A172 (cell line): ENCODE measurements at regions not wholly inside any gene's neighbourhood (a gene's known extent, or its start where the extent isn't known, plus 50 kb on each side); places are given as distances from the start of the nearest gene placed in this dataset.
"Not testable (repeated sequence)": the region's sequence is repeated elsewhere in the genome, so short reads cannot be mapped to it uniquely, and the experiment has no call there.

Experiments used
- DNase-seq: peaks from one replicate; pipeline ENCODE4 v3.0.0-alpha.2; 2015; ENCODE audit warnings: low spot score

DNA sequence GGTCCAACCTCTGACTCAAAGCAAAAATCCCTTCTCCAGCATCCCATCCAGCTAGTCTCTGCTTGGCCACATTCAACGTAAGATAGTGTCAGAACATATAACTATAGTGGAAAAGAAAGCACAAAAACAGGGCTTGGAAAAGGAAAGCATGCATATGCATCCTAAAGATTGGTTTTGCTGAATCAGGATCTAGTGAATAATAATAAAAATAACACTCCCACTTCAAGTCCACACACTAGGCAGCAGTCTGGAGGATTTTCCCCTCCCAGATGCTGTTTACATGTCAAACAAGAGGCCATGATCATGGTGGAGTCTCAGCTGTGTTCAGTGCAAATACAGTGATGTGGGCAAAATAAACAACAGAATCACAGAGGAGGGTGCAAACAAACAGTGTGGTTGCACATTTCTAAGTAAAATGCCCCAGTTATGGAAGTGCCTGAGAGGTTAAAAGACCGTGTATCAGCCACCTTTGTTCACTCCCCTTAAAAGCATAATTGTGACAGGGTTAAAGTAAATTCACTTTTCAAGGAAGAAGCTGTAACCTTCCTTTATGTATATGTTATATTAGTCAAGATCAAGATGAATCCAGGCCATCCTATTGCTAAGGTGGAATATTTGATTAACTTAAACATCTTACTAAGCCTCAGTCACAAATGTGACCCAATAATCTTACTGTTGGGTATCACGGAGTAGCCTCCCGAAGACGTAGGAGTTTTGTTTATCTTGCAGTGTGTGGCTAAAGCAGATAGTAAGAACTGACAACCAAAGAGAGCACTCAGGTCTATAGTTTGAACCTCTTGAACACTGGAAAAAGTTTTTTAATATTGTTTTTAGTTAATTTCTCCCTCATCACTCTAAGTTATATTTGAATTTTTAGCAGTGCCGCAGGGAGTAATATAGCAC is 424.5 kb downstream of the SOX2 start:
- no peak for DNase-seq

DNA sequence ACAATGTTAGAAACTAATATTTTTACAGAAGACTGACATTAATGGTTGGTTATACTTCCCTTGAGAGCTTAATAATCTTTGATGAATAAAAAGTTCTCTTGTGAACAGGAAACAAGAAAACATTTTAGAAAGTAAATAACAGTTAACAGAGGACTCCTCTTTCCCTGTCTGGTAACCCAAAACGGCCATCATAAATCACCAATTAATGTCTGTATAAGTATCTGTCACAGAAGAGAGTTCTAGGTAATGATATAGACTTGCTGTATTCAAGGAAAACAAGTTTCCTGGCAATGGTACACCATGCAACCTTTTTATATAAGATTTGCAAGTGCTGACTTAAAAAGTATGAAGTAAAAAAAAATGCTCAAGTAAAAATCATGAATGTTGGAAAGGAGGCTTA is 426.7 kb downstream of the SOX2 start:
- DNase-seq, result no peak

DNA sequence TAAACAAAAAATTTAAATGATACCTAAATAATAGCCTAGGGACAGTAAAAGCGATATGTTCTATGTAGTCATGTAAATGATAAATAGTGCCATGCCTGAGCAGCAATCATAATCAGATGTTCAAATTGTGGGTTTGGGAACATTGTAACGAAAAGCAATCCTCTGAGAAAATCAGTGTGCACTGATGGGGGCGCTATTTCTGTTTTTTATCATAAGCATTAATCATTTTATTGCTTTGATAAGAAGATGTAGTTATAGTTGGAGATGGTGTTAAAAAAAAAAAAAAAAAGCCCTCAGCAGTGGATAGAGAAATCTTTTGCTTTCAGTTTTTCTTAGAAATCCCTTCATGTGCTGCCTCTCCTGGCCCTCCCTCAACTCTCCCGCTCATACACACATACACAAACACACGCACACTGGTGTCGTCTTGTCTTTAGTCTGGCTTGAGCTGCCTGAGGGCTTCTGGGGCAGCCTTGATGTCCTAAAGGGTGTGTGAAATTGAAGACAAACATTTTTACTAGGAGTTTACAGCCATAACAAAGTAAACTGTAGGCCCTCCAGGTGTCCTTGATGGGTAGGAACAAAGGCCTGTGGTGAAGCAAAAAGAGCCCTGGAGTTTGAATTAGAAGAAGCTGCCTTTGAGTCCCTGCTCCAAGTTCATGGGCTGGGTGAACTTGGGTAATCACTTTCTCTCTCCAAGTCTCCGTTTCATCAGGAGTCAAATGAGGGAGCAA is 428.1 kb downstream of the SOX2 start:
- DNase-seq, result no peak

DNA sequence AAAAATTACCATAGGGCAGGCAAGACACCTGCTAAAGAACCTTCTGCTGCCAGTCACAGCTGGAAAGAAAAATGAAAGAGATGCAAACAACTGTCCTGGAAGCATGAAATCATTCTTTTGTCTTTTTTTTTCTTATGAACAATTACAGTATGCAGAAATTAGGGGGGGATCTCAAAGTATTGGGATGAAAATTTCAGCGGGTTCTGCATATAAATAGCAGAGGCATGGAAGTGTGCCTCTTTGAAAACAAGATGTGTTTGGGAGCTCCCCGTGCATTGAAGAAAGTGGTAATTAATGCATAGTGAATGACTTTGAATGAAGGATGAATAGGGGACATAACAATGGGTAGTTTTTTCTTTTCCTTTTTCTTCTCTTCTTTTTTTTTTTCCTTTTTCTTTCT is 431.2 kb downstream of the SOX2 start:
- DNase-seq, result no peak

DNA sequence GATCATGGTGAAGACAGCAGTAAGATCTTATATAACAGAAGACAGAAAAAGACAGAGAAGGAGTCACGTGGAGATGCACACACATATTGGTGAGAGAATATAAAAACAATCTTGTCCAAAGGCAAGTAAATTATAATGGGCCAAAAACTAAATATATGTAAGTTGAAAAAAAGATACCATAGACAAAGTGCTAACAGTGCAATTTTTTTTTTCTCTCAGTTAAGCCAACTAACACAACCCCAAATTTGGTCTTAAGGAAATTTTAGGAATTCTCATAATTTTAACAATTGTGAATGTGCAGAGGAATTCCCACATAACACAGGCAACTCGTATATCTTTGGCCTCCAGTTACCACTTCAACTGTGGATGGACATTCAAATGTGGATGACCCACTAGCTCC is 432.2 kb downstream of the SOX2 start:
- DNase-seq, result no peak

- DNase-seq, result no peak
These were observed 436.6 kb downstream of the SOX2 start for GRCh38 chr3:182148360-182148759.

GRCh38 chr3:182149594-182149993 is 437.9 kb downstream of the SOX2 start:
- no peak for DNase-seq

GRCh38 chr3:182156326-182156725 is 444.6 kb downstream of the SOX2 start:
- not testable (repeated sequence) for DNase-seq

DNA sequence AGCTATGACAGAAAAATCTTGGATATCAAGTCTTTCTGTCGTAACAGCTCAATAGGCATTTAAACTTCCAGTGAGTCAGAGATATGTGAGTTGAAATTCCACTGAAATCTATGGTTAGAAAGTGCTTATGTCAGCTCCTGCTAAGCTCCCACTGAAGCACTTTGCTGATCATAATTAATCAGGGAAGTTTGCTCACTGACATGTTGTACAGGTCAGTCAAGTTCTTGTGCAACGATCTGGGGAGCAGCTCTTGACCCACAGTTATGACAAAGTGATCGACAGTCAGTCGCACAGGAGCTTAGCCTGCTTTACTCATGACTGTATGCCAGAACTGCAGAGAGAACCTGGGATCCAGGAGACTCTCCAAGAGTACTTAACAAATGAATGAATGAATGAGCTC is 453.5 kb downstream of the SOX2 start:
- DNase-seq, result no peak

- DNase-seq, result no peak
These were observed 460.8 kb downstream of the SOX2 start for GRCh38 chr3:182172534-182172933.

DNA sequence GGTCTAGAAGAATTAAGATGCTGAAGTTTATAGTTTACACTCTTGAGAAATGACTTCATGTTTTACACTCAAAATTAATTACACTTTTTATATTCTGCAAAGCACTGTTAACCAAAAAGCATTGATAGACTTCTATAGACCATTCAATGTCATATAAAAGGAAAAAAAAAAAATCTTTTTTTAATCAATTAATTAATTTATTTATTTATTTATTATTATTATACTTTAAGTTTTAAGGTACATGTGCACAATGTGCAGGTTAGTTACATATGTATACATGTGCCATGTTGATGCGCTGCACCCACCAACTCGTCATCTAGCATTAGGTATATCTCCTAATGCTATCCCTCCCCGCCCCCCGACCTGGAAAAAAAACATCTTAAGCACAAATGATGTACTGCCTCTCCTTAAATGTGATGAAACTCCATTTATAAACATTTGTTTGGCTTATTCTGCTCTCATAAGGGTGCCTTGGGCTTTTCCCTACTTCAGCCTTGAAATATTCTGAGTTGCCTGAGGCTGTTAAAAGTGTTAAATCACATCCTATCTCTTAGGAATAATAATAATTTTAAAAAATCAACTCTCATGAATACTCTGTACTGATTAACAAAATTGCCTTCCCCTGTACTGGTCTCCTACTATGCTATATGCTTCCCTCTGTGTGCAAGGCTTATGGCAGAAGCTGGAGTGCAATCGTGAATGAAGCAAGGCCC is 466.9 kb downstream of the SOX2 start:
- no peak for DNase-seq

DNA sequence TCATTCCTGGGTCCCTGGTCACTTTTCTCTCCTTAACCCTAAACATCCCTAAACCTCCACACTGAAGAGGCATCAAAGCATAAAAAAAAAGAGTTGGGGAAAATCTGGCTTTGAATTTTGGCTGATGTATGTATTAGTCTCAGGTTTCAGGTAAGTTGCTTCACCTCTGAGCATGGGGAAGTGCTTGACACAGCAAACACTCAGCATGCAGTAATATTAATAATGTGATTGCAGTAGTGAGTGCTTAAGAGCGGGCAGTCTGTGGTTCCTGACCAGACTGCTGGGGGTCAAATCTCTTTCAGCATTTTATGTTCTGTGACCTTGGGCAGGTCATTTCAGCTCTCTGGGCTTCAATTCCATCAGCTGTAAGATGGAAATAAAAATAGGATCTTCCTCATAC is 467.9 kb downstream of the SOX2 start:
- DNase-seq, result no peak

- peak; percentile 11 for DNase-seq
These were observed 469.1 kb downstream of the SOX2 start for GRCh38 chr3:182180654-182181385.

DNA sequence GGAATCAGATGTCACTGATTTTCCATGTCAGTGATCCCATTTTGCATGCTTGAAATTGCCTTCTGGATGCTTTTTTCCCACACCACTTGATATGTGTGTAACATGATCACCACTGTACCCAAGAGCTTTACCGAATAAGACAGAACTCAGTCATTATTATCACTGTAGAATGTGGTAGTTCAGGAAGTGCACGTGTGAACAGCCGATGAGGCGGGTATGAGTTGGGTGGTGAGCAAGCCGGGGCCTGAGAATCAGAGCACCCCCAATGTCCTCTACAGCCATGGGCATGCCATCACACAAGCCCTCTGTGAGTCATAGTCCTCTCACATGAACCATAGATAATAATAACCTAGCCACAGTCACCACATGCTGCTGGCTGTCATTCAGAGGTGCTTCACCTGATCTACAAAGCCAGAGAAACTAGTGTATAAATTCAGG is 470.8 kb downstream of the SOX2 start:
- peak; percentile 64 for DNase-seq

- peak; percentile 14 for DNase-seq
These were observed 472.1 kb downstream of the SOX2 start for GRCh38 chr3:182183716-182184430.

DNA sequence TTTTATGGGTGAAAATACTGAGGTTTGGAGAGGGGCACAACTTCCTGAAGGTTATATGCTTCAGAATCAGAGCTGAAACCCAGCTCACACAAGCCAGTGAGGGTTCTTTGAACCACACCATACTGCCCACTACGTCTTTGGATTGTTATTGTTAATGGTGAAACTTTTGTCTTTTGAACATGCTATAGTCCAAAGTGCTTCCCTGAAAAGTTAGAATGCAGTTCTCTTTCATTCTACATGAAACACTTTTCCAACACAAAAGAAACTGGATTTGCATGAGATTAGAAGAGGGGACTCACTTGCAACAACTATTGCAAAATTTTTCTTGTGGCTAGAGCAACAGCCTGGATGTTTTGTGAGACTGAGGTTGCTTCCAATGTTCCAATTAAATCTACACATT is 473.6 kb downstream of the SOX2 start:
- DNase-seq, result no peak

DNA sequence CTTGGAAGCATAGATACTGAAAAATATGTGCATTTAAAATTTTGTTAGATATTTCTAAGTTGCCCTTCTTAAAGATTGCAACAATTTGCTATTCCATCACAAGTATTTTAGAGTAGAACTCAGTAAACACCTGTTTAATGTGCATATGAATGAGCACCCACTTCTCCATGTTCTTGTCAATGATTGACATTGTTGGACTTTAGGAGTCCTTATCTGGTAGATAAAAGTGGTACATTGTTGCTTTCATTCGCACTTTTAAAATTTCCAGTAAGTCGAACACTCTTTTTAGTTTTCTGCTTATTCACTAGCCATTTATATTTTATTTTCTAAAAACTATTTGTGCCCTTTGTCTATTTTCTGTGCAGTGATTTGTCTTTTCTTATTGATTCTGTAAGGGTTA is 478.3 kb downstream of the SOX2 start:
- DNase-seq, result no peak

GRCh38 chr3:182198345-182198744 is 486.6 kb downstream of the SOX2 start:
- no peak for DNase-seq

DNA sequence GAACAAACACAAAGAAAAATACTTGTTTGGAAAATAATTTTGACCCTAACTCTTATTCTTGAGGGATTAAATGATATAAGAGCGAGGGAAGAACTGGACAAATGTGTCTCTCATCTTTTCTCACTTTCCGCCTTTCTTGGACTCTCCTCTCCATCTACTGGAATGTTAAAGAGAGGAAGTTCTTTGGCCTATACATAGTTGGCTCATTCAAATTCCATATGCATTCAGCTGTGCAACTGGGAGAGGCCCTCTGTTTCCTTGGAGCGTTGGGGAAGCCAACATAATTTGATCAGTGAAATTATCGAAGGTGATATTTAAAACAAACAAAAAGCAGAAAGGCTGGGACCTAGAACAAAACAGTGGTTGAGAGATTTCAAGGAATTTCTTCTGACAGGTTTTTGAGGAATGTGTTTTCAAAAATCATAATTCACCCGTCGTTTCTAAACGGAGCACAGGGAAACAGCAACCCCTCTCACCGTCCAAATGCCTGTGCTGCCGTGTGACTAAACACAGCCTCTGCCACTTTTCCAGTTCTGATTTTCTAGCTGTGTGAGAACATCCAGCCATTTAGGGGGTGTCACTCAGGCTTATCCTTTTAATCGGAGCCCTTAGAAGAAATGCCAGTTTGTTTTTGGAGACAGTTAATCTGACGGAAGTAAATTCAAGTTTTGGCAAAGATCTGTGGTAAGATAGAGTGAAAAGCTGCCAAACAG is 489.9 kb downstream of the SOX2 start:
- DNase-seq, result no peak

- peak; percentile 99 for DNase-seq
These were observed 500.9 kb downstream of the SOX2 start for GRCh38 chr3:182212479-182213076.
